ENCODE measurements at regions not wholly inside any gene's neighbourhood (a gene's known extent, or its start where the extent isn't known, plus 50 kb on each side); places are given as distances from the start of the nearest gene placed in this dataset.

DNA sequence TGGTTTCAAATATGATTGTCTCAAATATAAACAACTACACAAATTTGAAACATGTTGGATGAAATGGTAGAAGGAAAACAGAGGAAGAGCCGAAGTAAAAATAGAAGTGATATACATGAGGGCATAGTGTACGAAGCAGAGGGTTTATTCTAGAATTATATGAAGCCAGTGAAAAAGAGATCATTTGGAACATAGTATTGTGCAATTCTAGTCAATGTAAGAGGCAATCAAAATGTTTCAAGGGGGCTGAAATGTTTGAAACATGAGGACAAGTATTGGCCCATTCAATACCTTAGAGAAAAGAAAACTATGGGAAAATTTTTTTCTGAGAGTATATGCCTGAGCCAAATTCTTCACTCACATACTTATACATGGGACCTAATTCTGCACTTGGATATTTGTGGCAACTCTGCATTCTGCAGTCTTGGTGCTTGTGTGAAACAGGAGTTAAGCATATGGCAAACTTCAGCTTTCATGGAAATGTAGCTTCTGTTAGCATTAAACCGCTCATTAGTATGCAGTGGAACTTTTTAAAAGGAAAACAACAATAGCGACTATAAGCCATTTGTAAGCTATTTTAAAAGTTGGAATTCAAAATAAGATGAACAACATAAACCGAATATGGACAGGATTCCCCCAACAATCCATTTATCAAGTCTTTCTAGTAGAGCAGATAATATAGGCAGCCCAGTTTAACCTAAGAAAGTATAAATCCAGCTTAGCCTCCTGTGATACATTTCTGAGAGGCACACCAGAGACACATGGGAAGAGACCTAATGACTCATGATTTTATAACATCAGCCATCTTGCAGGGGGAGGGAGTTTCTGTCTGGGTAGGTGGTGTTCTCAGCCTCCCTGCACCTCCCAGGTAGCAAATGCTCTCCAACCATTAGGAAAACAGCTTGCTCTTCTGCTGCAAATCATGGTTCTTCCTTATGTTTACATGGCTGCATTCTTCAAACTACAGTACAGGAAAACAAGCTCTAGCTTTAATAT, 197.8 kb downstream of the PAX3 start (continued):
- no peak for TF ChIP-seq RAD21 (IDR thresholded peaks at IDR 0.05 in 1 of 2, conservative IDR thresholded peaks at IDR 0.05 in 1 of 2; ENCODE audit: low read depth in 2 of 2, low read length in 2 of 2)
- no peak for TF ChIP-seq RFX5 (IDR thresholded peaks at IDR 0.05; ENCODE audit: borderline replicate concordance, low read depth, low read length)

Data from H1 (cell line).